Calu3 (cell line): ENCODE measurements at regions not wholly inside any gene's neighbourhood (a gene's known extent, or its start where the extent isn't known, plus 50 kb on each side); places are given as distances from the start of the nearest gene placed in this dataset.

Experiments
- BruUV-seq: library from RNA; stranded (reverse); fragments of 400-500 nt; replicated peaks from 2 replicates; lab custom pipeline; 2021; lab: Mats Ljungman, UMichigan
- CTCF ChIA-PET: fragments of 300-600 bp; sonication (Branson Sonifier 250); formaldehyde crosslinking; loops from one replicate; lab custom pipeline; 2022; ENCODE audit warnings: antibody characterized with exemption; lab: Charles Lee
- DNase-seq: peaks from one replicate; pipeline ENCODE4 v3.0.0; 2022
- H3K27ac Mint-ChIP-seq: one replicate; pipeline ENCODE4 v1.8.0; 2022; ENCODE audit warnings: mixed read lengths; ENCODE audit not compliant: unreplicated experiment
- H3K27me3 Mint-ChIP-seq: one replicate; pipeline ENCODE4 v1.8.0; 2022; ENCODE audit warnings: mixed read lengths; ENCODE audit not compliant: unreplicated experiment
- H3K36me3 Mint-ChIP-seq: one replicate; pipeline ENCODE4 v1.8.0; 2022; ENCODE audit warnings: mild to moderate bottlenecking, moderate library complexity, mixed read lengths; ENCODE audit not compliant: insufficient read depth, unreplicated experiment
- H3K4me1 Mint-ChIP-seq: one replicate; pipeline ENCODE4 v1.8.0; 2022; ENCODE audit warnings: mild to moderate bottlenecking, low read depth, mixed read lengths; ENCODE audit not compliant: unreplicated experiment
- H3K4me3 Mint-ChIP-seq: one replicate; pipeline ENCODE4 v1.8.0; 2022; ENCODE audit warnings: mild to moderate bottlenecking, low read depth, moderate library complexity, mixed read lengths; ENCODE audit not compliant: unreplicated experiment
- H3K9me3 Mint-ChIP-seq: one replicate; pipeline ENCODE4 v1.8.0; 2022; ENCODE audit warnings: low read depth, mixed read lengths; ENCODE audit not compliant: unreplicated experiment
- intact Hi-C: fragments of 100-400 bp; cut with micrococcal nuclease; formaldehyde crosslinking; loops from one replicate; pipeline ENCODE4 v1.10.0; 2022; ENCODE audit not compliant: unreplicated experiment
- TF ChIP-seq, protein P1 (sequence below): fragments of 200-600 bp; IDR thresholded peaks from one replicate; pipeline ENCODE4 v1.8.0; 2022; ENCODE audit warnings: antibody characterized with exemption; ENCODE audit not compliant: unreplicated experiment

DNA sequence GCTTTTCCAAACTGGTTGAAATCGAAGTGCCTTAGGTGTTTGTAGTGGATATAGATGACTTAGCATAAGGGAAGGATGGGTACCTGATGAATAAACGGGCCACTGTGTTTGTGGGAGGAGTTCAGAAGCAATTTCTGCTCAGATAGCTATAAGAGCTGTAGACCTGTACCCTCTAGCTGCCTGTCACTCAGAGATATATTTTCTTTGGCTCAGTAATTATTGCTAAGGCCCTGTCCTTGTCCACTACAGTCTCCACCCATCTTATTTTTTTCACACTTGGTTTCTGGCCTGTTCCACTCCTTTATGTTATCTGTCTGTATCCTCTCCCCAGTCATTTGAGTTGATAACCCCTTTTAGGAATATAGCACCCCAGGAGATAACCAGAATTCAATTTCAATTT is 74.8 kb upstream of the RMST start:
- no peaks in the 10 kb centered on the region for H3K4me1 Mint-ChIP-seq
- no peaks in the 10 kb centered on the region for H3K36me3 Mint-ChIP-seq
- TF ChIP-seq, protein P1, sequence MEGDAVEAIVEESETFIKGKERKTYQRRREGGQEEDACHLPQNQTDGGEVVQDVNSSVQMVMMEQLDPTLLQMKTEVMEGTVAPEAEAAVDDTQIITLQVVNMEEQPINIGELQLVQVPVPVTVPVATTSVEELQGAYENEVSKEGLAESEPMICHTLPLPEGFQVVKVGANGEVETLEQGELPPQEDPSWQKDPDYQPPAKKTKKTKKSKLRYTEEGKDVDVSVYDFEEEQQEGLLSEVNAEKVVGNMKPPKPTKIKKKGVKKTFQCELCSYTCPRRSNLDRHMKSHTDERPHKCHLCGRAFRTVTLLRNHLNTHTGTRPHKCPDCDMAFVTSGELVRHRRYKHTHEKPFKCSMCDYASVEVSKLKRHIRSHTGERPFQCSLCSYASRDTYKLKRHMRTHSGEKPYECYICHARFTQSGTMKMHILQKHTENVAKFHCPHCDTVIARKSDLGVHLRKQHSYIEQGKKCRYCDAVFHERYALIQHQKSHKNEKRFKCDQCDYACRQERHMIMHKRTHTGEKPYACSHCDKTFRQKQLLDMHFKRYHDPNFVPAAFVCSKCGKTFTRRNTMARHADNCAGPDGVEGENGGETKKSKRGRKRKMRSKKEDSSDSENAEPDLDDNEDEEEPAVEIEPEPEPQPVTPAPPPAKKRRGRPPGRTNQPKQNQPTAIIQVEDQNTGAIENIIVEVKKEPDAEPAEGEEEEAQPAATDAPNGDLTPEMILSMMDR = no peak
- CTCF ChIA-PET = interaction anchor here (1.2 kb wide), 1 partner anchor 9 kb away, joined by 3 read pairs; no protein-coding TSS in a partner anchor
- no peaks in the 10 kb centered on the region for H3K27me3 Mint-ChIP-seq
- no peak overlapping the region for H3K4me3 Mint-ChIP-seq
- no TSS peak for BruUV-seq
- H3K27ac Mint-ChIP-seq = no peak overlapping the region
- intact Hi-C loops = no loop called here
- no peak for DNase-seq
- peaks cover 4% of the 10 kb centered on the region for H3K9me3 Mint-ChIP-seq

DNA sequence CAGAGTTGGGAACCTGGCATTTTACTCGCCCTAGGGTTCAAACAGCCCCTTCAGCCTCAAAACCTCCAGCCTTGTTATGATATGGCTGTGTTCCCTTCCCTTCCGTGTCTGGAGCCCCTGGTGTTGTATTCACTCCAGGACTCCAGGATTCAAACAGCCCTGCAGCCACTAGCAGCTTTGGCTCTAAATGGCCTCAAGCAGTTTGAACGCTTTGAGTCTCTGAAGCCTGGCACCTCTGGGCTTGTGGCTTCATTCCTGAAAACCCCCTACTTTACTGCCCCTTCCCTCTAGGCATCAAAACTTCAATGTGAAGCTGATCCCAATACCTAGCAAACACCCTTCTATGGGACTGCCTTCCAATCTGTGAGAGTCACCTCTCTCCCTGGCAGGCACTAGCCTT is 67.9 kb upstream of the RMST start:
- no peak for DNase-seq
- Mint-ChIP-seq H3K9me3 (no peaks in the 10 kb centered on the region), H3K4me3 (no peak overlapping the region), H3K4me1 (no peaks in the 10 kb centered on the region), H3K36me3 (no peaks in the 10 kb centered on the region), H3K27me3 (no peaks in the 10 kb centered on the region), H3K27ac (no peak overlapping the region)
- BruUV-seq = no TSS peak
- intact Hi-C loops = no loop called here
- TF ChIP-seq, protein P1 = no peak
- CTCF ChIA-PET = no interaction called here

DNA sequence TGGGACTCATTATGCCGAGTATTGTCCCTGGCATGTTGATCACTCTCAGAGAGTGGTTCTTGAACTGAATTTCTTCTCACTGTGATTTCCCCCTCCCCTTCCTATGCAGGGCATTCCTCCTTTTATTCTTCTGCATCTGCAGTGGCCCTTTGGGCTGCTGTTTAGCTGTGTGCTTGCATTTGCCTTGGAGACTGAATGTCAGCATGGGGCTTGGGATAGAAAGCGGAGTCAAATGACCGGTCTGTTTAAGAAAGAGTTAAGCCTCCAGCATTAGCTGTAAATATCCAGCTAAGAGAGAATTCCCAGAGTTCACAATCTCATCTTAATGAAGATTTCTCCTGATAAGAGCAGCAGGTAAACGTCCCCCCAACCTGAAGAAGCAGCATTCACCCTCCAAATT is 65.6 kb upstream of the RMST start:
- Mint-ChIP-seq H3K9me3 (no peaks in the 10 kb centered on the region), H3K27me3 (no peaks in the 10 kb centered on the region), H3K36me3 (no peaks in the 10 kb centered on the region), H3K4me1 (no peaks in the 10 kb centered on the region), H3K27ac (no peak overlapping the region), H3K4me3 (no peak overlapping the region)
- CTCF ChIA-PET = interaction anchor here (1.0 kb wide), 1 partner anchor 9 kb away, joined by 3 read pairs; no protein-coding TSS in a partner anchor
- intact Hi-C loops = no loop called here
- BruUV-seq = no TSS peak
- DNase-seq = no peak
- TF ChIP-seq, protein P1 = no peak

DNA sequence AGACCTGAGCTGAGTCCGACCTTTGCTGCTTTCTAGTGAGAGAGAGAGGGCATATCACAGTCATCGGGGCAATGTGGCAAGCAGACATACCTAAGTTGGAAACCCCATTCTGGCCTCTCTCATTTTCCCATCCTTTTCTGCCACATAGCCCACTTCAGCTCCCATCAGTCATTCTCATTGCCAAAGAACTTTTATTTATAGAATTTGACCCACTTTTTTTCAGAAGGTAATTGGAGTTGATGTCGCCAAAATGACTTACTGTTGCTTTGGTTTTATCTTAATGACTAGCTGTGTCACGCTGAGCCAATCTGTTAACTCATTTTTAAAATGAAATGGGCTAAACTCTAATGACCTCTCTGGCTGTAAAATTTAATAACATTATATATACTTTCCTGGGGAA is 63.9 kb upstream of the RMST start:
- H3K27ac Mint-ChIP-seq = no peak overlapping the region
- no peaks in the 10 kb centered on the region for H3K36me3 Mint-ChIP-seq
- H3K9me3 Mint-ChIP-seq = no peaks in the 10 kb centered on the region
- H3K4me1 Mint-ChIP-seq = no peaks in the 10 kb centered on the region
- no peak for DNase-seq
- no TSS peak for BruUV-seq
- TF ChIP-seq, protein P1 = no peak
- CTCF ChIA-PET = no interaction called here
- intact Hi-C loops = no loop called here
- no peak overlapping the region for H3K4me3 Mint-ChIP-seq
- H3K27me3 Mint-ChIP-seq = no peaks in the 10 kb centered on the region
